HepG2 (cell line): ENCODE measurements at regions not wholly inside any gene's neighbourhood (a gene's known extent, or its start where the extent isn't known, plus 50 kb on each side); places are given as distances from the start of the nearest gene placed in this dataset.
A peak's percentile ranks its signal among the peaks of the same experiment; 100 is the strongest.

Experiments
- AKAP8 ChIP-seq: sonication (generic); formaldehyde crosslinking; IDR thresholded peaks from 2 replicates; pipeline ENCODE4 v1.5.1; 2020; ENCODE audit warnings: mild to moderate bottlenecking, missing genetic modification reagents
- ARID3A ChIP-seq: IDR thresholded peaks from 2 replicates; pipeline ENCODE4 v1.6.1; 2012; ENCODE audit warnings: low read depth, low read length, improper control_type of control experiment
- CHD2 ChIP-seq: IDR thresholded peaks from 2 replicates; pipeline ENCODE4 v1.6.1; 2011; ENCODE audit warnings: low read depth, low read length, improper control_type of control experiment
- EHMT2 ChIP-seq: fragments of 200-600 bp; sonication (generic); IDR thresholded peaks from 2 replicates; pipeline ENCODE4 v1.7.0; 2017; ENCODE audit warnings: antibody characterized with exemption, low read depth, low read length, borderline replicate concordance
- ISX ChIP-seq: sonication (generic); formaldehyde crosslinking; conservative IDR thresholded peaks from 2 replicates; pipeline ENCODE4 v1.5.0; 2020; ENCODE audit warnings: missing genetic modification reagents
- MBNL3 ChIP-seq: fragments of 250-450 bp; sonication (Bioruptor Pico); conservative IDR thresholded peaks from 2 replicates; pipeline ENCODE4 v1.8.0; 2022; ENCODE audit warnings: mild to moderate bottlenecking, inconsistent platforms
- MLX ChIP-seq: IDR thresholded peaks from 2 replicates; pipeline ENCODE4 v1.6.1; 2016
- NFAT5 ChIP-seq: sonication (generic); formaldehyde crosslinking; IDR thresholded peaks from 2 replicates; pipeline ENCODE4 v1.4.0; 2020; ENCODE audit warnings: missing genetic modification reagents
- POLR2A ChIP-seq, 2 experiments: IDR thresholded peaks; 2 replicates each; pipeline ENCODE4 v1.6.1; 2011; ENCODE audit warnings: low read depth in 2 of 2, low read length in 2 of 2, mild to moderate bottlenecking in 1 of 2, moderate library complexity in 1 of 2; ENCODE audit not compliant: insufficient read depth in 1 of 2
- SRSF4 ChIP-seq: fragments of 200-400 bp; formaldehyde crosslinking; IDR thresholded peaks from one replicate; pipeline ENCODE4 v1.6.1; 2018; ENCODE audit warnings: mild to moderate bottlenecking, low read depth, low read length, moderate library complexity; ENCODE audit not compliant: poor library complexity, severe bottlenecking
- TEAD2 ChIP-seq: sonication (generic); formaldehyde crosslinking; IDR thresholded peaks from 2 replicates; pipeline ENCODE4 v1.9.0; 2021; ENCODE audit warnings: missing genetic modification reagents
- TERF1 ChIP-seq: sonication (generic); formaldehyde crosslinking; IDR thresholded peaks from 2 replicates; pipeline ENCODE4 v1.8.0; 2022; ENCODE audit warnings: mild to moderate bottlenecking, missing genetic modification reagents, moderate library complexity
- YEATS4 ChIP-seq: sonication (generic); formaldehyde crosslinking; IDR thresholded peaks from 2 replicates; pipeline ENCODE4 v1.4.0; 2020; ENCODE audit warnings: missing genetic modification reagents, borderline replicate concordance
- ZFP1 ChIP-seq: IDR thresholded peaks from 2 replicates; pipeline ENCODE4 v1.6.1; 2016
- ZFP62 ChIP-seq: sonication (generic); formaldehyde crosslinking; IDR thresholded peaks from 2 replicates; pipeline ENCODE4 v1.4.0; 2020; ENCODE audit warnings: missing genetic modification reagents
- ZNF180 ChIP-seq: sonication (generic); formaldehyde crosslinking; IDR thresholded peaks from 2 replicates; pipeline ENCODE4 v1.4.0; 2020; ENCODE audit warnings: low read depth, missing genetic modification reagents, borderline replicate concordance
- ZNF20 ChIP-seq: sonication (generic); formaldehyde crosslinking; IDR thresholded peaks from 2 replicates; pipeline ENCODE4 v1.4.0; 2020; ENCODE audit warnings: mild to moderate bottlenecking, moderate library complexity, missing genetic modification reagents
- ZNF205 ChIP-seq: IDR thresholded peaks from 2 replicates; pipeline ENCODE4 v1.6.1; 2018; ENCODE audit warnings: missing biosample characterization, missing genetic modification reagents
- ZNF326 ChIP-seq: sonication (generic); formaldehyde crosslinking; IDR thresholded peaks from 2 replicates; pipeline ENCODE4 v1.4.0; 2020; ENCODE audit warnings: missing genetic modification reagents, borderline replicate concordance
- ZNF550 ChIP-seq: sonication (generic); formaldehyde crosslinking; IDR thresholded peaks from 2 replicates; pipeline ENCODE4 v1.4.0; 2020; ENCODE audit warnings: mild to moderate bottlenecking, missing genetic modification reagents, borderline replicate concordance
- ZNF557 ChIP-seq: sonication (generic); formaldehyde crosslinking; IDR thresholded peaks from 2 replicates; pipeline ENCODE4 v1.4.0; 2020; ENCODE audit warnings: missing genetic modification reagents
- ZSCAN29 ChIP-seq: sonication (generic); formaldehyde crosslinking; conservative IDR thresholded peaks from 2 replicates; pipeline ENCODE4 v1.4.0; 2020; ENCODE audit warnings: mild to moderate bottlenecking, missing genetic modification reagents

- TF ChIP-seq MLX (CRISPR knock-in tag) (0 out of 2 replicates have a peak, but pooled peaks have one; percentile 45), ZSCAN29 (CRISPR knock-in tag) (no peak), ZFP1 (CRISPR knock-in tag) (no peak), ISX (no peak), NFAT5 (CRISPR knock-in tag) (no peak), POLR2A (IDR thresholded peaks at IDR 0.05; ENCODE audit: insufficient read depth in 1 of 2, low read depth in 2 of 2, low read length in 2 of 2) (no peak), MBNL3 (CRISPR knock-in tag) (no peak), SRSF4 (no peak), ZNF180 (CRISPR knock-in tag) (no peak), ZNF550 (CRISPR knock-in tag) (no peak), ZFP62 (CRISPR knock-in tag) (no peak), AKAP8 (no peak), ZNF557 (CRISPR knock-in tag) (no peak), ZNF20 (CRISPR knock-in tag) (no peak), CHD2 (no peak), YEATS4 (no peak), TERF1 (CRISPR knock-in tag) (no peak), EHMT2 (no peak; the same call in 1 of the 2 replicates), ARID3A (peak; percentile 57; the same call in 1 of the 2 replicates), TEAD2 (CRISPR knock-in tag) (no peak), ZNF205 (peak; percentile 61; the same call in 1 of the 2 replicates), ZNF326 (CRISPR knock-in tag) (no peak)
Observed at GRCh38 chr5:88128813-88129212, 139.8 kb downstream of the TMEM161B start (continued).
